Ecto neural progenitor cell (in vitro differentiated cells): ENCODE measurements at regions not wholly inside any gene's neighbourhood (a gene's known extent, or its start where the extent isn't known, plus 50 kb on each side); places are given as distances from the start of the nearest gene placed in this dataset.
A peak's percentile ranks its signal among the peaks of the same experiment; 100 is the strongest.
"Not testable (repeated sequence)": the region's sequence is repeated elsewhere in the genome, so short reads cannot be mapped to it uniquely, and the experiment has no call there.

Source experiments
- DNase-seq: peaks from one replicate; pipeline ENCODE4 v3.0.0-alpha.2; 2018; ENCODE audit warnings: low spot score

GRCh38 chr14:34173916-34174315 lies 223.0 kb upstream of the EGLN3 start:
- no peak for DNase-seq

DNA sequence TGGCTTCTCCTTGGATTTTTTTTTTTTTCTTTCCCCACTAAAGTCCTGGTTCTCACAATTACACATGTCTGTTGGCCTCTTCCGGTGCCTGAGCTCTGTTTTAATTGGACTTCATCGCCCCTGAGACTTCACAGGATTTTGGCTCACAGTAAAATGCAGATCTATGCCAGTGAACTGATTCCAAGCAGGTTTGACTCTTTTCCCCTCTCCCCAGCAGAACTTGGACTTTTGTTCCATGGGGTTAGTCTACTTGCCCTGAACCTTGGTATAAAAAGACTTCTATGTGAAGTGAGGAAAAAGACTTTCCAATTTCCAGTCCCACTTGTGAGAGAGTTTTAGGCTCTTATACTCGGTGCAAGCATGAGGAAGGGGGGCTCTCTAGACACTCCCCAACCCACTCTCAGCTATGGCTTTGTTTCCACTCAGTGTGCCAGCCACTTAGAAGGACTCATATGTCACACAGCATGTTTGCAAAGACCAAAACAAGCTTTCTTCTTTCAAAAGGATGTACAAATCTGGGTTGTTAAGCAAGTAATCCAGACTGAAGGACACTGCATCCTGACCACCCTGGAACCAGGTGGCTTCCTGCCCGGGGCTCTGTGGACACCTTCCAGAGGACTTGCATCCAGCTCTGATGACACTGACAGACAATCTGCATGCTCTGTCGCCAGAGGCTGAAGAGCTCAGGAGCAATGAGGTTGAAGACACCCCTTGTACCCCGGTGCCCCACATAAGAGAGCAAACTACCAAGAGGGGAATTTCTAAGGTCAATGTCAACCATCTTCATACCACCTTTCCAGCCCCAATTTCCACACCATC lies 221.9 kb upstream of the EGLN3 start:
- DNase-seq, result no peak

GRCh38 chr14:34172173-34172451 lies 221.2 kb upstream of the EGLN3 start:
- no peak for DNase-seq

GRCh38 chr14:34171431-34172172 lies 220.7 kb upstream of the EGLN3 start:
- DNase-seq, result no peak

GRCh38 chr14:34170882-34171281 lies 220.0 kb upstream of the EGLN3 start:
- DNase-seq, result no peak

DNA sequence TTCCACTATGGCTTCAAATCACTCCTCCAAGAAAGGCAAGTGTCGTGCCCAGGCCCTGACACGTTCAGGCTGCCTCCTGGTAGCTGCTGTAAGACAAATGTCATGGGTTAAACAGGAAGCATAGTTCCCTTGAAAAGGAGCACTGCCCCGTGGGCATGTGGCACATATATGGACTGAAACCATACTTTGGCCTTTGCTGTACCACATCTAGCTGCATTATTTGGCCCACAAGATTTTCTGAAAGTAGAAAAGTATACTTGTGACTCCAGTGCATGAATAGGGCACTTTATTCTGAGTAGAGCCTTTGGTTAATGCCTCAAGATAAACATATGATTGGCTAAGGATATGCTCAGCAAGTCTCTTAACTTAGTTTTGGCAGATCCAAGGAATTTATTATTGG lies 218.7 kb upstream of the EGLN3 start:
- no peak for DNase-seq

- DNase-seq, result no peak
Measured at GRCh38 chr14:34168656-34169055, 217.8 kb upstream of the EGLN3 start.

DNA sequence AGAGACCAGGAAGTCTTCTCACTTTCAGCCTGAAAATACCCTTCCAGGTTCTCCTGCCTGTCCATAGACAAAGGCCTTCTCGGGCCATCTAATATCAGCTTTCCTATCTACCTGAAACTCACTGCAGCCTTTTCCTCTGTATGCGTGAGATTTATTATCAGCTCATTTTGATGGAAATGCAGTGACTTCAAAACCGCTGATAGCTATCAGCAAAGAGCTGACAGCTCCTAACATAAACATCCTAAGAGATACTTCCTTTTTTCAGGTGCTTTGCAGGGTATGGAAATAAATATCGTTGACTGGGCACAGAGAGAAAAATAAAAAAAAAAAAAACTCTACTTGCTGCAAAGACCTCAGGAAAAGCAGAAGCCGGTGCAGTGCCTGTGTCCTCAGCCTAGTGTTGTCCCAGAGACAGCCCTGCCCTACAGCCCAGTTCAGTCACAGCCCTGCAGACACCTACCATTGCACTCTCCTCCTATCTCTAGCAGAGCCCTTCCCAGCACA lies 215.0 kb upstream of the EGLN3 start:
- no peak for DNase-seq

GRCh38 chr14:34164162-34164864 lies 213.4 kb upstream of the EGLN3 start:
- DNase-seq, result no peak

DNA sequence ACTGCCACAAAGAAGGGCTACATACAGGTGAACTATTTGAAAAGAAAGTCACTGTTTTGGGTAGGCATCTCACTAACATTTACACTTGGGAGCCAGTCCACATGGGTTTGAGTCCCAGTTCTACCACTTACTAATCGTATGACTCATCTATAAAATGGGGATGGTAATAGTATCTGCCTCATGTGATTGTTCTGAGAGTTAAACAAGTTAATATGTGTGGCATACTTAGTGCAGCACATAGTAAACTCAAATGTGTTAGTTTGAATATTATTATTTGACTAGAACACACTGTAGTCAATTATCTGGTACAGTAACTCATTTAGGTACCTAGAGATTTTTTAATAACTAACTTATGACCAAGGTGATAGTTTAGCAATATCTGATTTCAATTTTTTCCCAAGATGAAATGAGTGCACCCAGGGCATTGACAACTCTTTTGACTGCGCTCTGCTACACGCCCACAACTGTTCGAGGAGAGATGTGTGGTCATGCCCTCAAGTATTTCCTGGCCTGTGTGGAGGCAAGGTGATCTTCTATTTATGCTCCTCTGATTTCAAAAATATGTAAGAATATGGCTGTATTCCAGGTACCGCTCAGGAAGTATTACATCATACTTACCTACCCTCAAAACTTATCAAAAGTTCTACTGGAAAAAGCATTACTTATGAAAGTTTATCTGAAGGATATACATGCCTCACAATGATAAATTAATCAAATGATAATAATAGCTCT lies 210.6 kb upstream of the EGLN3 start:
- no peak for DNase-seq

DNA sequence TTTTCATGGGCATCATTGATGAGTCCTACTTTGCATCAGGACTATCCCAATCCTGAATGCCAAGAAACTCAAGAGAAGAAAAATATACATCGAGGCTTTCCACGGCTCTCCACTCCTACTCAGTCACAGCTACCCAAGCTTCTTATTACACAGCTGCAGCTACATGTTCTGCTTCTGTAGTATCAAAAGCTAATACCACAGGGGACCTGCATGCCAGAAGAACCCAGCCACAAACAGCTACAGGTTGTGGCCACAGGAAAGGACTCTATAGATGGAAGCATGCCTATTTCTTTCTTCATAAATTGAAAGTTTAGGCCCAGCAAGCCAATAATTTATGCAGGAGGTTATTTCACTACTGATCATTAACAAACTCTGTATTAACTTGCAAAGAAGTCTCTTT lies 209.7 kb upstream of the EGLN3 start:
- no peak for DNase-seq

GRCh38 chr14:34157651-34158050 lies 206.8 kb upstream of the EGLN3 start:
- DNase-seq, result no peak

DNA sequence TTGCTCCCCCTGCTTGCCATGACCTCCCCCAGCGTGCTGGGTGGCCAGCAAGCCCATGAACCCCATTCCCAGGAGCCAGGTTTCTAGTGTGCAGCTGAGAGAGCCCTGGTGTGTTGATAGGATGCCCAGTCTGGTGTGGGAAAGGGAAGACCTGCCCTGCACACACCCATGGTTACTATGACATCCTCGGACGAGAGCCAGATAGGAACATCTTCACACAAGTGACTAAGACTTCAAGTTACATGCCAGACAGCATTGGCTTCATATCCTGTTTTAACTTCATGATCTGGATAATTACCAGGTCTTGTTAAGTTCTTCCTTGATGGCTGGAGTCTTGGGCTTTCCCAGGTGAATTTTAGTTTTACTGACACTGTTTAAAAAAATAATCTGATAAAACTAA lies 196.6 kb upstream of the EGLN3 start:
- DNase-seq, result no peak

DNA sequence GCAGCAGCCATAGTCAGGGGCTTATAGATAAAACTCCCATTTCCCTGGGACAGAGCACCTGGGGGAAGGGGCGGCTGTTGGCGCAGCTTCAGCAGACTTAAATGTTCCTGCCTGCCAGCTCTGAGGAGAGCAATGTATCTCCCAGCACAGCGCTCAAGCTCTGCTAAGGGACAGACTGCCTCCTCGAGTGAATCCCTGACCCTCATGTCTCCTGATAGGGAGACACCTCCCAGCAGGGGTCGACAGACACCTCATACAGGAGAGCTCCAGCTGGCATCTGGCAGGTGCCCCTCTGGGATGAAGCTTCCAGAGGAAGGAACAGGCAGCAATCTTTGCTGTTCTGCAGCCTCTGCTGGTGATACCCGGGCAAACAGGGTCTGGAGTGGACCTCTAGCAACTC lies 189.3 kb upstream of the EGLN3 start:
- not testable (repeated sequence) for DNase-seq

GRCh38 chr14:34139160-34140121 lies 188.6 kb upstream of the EGLN3 start:
- peak; percentile 63 for DNase-seq

GRCh38 chr14:34138175-34138574 lies 187.3 kb upstream of the EGLN3 start:
- DNase-seq, result no peak

DNA sequence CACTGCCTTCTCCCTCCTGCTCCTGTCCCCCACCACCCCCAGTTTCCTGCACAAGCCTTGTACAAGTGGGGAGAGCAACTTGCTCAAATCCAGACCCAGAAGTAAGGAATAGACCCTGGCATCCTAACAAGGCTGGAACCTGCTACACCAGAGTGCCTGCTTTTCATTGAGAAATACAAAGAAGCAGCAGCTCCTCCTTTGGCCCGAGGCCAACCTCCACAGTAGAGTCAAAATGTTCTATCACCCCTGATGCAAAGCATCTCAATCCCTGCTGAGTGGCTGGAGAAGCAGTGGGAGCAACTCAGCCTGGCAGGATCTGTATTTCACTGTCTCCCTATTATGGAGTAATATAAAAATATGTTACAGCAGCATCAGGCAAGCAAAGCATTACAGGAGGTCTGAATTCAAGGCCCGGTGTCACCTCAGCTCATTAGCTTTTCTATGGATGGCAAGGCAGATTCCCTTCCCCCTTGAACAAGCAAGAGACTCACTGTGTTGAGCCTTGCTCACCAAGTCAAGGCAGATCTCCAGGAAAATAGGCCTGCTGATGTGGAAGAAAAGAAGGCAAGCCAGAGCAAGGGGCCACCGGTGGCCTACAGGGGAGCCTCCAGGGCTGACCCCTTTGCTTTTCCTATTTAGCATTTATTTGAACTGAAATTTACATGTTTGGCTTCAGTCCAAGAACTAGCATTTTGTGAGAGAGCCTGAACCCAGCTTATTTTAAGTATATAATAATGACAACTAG lies 186.3 kb upstream of the EGLN3 start:
- no peak for DNase-seq

GRCh38 chr14:34135492-34135891 lies 184.6 kb upstream of the EGLN3 start:
- no peak for DNase-seq

GRCh38 chr14:34134484-34134883 lies 183.6 kb upstream of the EGLN3 start:
- DNase-seq, result no peak

- DNase-seq, result no peak
Measured at GRCh38 chr14:34129927-34130552, 179.2 kb upstream of the EGLN3 start.
